GM12864 (cell line): ENCODE measurements at regions not wholly inside any gene's neighbourhood (a gene's known extent, or its start where the extent isn't known, plus 50 kb on each side); places are given as distances from the start of the nearest gene placed in this dataset.
A peak's percentile ranks its signal among the peaks of the same experiment; 100 is the strongest.

Experiments
- DNase-seq: peaks from one replicate; pipeline ENCODE4 v3.0.0-alpha.2; 2011; ENCODE audit warnings: low read depth
- H3K4me3 ChIP-seq: 2 replicates; pipeline ENCODE4 v1.5.1; 2011; ENCODE audit warnings: mild to moderate bottlenecking, low read depth, low read length, control low read depth
- TF ChIP-seq, protein P1 (sequence below): IDR thresholded peaks from 2 replicates; pipeline ENCODE4 v1.5.1; 2011; ENCODE audit warnings: low read depth, mild to moderate bottlenecking, moderate library complexity, low read length, control low read depth, inconsistent platforms; ENCODE audit errors: missing control alignments

GRCh38 chr7:25968205-25968993 is 183.6 kb upstream of the NFE2L3 start:
- peak; percentile 97 for DNase-seq
- TF ChIP-seq, protein P1, sequence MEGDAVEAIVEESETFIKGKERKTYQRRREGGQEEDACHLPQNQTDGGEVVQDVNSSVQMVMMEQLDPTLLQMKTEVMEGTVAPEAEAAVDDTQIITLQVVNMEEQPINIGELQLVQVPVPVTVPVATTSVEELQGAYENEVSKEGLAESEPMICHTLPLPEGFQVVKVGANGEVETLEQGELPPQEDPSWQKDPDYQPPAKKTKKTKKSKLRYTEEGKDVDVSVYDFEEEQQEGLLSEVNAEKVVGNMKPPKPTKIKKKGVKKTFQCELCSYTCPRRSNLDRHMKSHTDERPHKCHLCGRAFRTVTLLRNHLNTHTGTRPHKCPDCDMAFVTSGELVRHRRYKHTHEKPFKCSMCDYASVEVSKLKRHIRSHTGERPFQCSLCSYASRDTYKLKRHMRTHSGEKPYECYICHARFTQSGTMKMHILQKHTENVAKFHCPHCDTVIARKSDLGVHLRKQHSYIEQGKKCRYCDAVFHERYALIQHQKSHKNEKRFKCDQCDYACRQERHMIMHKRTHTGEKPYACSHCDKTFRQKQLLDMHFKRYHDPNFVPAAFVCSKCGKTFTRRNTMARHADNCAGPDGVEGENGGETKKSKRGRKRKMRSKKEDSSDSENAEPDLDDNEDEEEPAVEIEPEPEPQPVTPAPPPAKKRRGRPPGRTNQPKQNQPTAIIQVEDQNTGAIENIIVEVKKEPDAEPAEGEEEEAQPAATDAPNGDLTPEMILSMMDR: no peak
- peak overlapping the region; percentile 47 for H3K4me3 ChIP-seq

DNA sequence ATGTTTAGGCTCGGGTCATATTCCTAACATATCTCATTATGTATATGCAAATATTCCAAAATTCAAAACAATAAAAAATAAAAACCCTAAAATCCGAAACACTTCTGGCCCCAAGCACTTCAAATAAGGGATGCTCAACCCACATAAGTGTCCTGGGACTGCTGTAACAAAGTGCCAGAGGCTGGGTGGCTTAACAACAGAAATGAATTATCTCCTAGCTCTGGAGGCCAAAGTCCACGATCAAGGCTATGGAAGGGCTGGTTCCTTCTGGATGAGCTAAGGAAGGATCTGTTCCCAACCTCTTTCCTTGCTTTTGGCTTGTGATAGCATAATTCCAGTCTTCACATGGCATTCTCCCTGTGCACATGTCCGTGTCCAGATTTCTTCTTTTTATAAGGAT is 181.6 kb upstream of the NFE2L3 start:
- TF ChIP-seq, protein P1: no peak
- DNase-seq: no peak
- no peak overlapping the region for H3K4me3 ChIP-seq

- no peak overlapping the region for H3K4me3 ChIP-seq
- DNase-seq: no peak
- TF ChIP-seq, protein P1: no peak
Measured at GRCh38 chr7:25970911-25971310, 181.1 kb upstream of the NFE2L3 start.

GRCh38 chr7:25976630-25977029 is 175.4 kb upstream of the NFE2L3 start:
- no peak overlapping the region for H3K4me3 ChIP-seq
- TF ChIP-seq, protein P1: no peak
- DNase-seq: no peak

DNA sequence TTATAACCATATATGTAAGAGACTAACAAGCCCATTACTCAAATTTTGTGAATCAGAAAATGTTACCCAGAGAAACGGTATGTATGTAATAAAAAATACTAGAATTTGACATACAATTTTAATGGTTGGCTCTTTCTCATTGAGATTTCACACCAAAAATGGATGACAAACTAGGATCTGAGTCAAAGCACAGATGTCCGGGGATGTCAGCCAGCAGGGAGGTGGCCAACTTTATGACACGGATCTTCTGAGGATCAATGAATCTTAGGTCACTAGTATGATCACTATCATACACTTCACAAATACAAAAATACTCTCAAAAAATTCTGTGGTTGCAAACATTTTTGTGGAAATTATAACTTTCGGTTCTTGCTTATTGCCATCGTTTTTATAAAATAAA is 173.5 kb upstream of the NFE2L3 start:
- DNase-seq: no peak
- no peak overlapping the region for H3K4me3 ChIP-seq
- TF ChIP-seq, protein P1: no peak

DNA sequence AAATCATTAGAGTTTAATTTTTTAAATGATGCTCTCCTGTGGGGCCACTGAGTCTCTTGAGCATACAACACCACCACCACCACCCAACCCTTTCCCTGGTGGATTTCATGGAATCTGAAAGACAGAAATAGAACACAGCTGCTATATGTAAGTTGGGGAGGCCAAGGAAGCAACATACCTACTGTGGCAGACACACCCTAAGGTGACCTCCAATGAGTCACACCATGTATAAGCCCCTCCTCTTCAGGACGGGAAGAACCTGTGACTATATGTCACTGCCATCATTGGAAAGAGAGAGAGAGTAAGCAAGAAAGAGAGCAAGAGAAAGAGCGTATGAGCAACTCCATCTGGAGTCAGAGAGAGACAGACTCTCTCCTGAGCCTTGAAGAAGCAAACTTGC is 172.4 kb upstream of the NFE2L3 start:
- H3K4me3 ChIP-seq: no peak overlapping the region
- no peak for DNase-seq
- TF ChIP-seq, protein P1: no peak

GRCh38 chr7:25982684-25983083 is 169.3 kb upstream of the NFE2L3 start:
- no peak overlapping the region for H3K4me3 ChIP-seq
- no peak for DNase-seq
- TF ChIP-seq, protein P1: no peak
